Neuronal stem cell (in vitro differentiated cells): ENCODE measurements at regions not wholly inside any gene's neighbourhood (a gene's known extent, or its start where the extent isn't known, plus 50 kb on each side); places are given as distances from the start of the nearest gene placed in this dataset.

Experiments used
- DNase-seq: peaks from one replicate; pipeline ENCODE4 v3.0.0-alpha.2; 2013; ENCODE audit warnings: low spot score
- H2AFZ ChIP-seq: one replicate; pipeline ENCODE4 v1.6.1; 2013; ENCODE audit warnings: mild to moderate bottlenecking, low read length, inconsistent platforms
- H2AK5ac ChIP-seq: 2 replicates; pipeline ENCODE4 v1.6.1; 2013; ENCODE audit warnings: low read depth, mild to moderate bottlenecking, inconsistent platforms, low read length, moderate library complexity, mixed read lengths
- H2BK120ac ChIP-seq: 2 replicates; pipeline ENCODE4 v1.6.1; 2013; ENCODE audit warnings: low read depth, mild to moderate bottlenecking, inconsistent platforms, low read length, moderate library complexity, mixed read lengths
- H2BK12ac ChIP-seq: one replicate; pipeline ENCODE4 v1.6.1; 2013; ENCODE audit warnings: low read length, inconsistent platforms
- H2BK15ac ChIP-seq: 2 replicates; pipeline ENCODE4 v1.6.1; 2013; ENCODE audit warnings: mild to moderate bottlenecking, low read length, inconsistent platforms, mixed read lengths
- H2BK5ac ChIP-seq: one replicate; pipeline ENCODE4 v1.6.1; 2013; ENCODE audit warnings: inconsistent platforms, mild to moderate bottlenecking, low read length, moderate library complexity
- H3K14ac ChIP-seq: one replicate; pipeline ENCODE4 v1.6.1; 2013; ENCODE audit warnings: low read length, inconsistent platforms
- H3K18ac ChIP-seq: 2 replicates; pipeline ENCODE4 v1.6.1; 2013; ENCODE audit warnings: low read length, inconsistent platforms
- H3K23ac ChIP-seq: 2 replicates; pipeline ENCODE4 v1.6.1; 2013; ENCODE audit warnings: low read depth, mild to moderate bottlenecking, mixed read lengths, low read length, inconsistent platforms; ENCODE audit not compliant: poor library complexity
- H3K27ac ChIP-seq: replicated peaks from 3 replicates; pipeline ENCODE4 v1.5.1; 2013; ENCODE audit warnings: low read length, inconsistent platforms
- H3K27me3 ChIP-seq, 3 experiments: 2 replicates each; pipeline ENCODE4 v1.6.1; 2013; ENCODE audit warnings: low read length in 3 of 3, mild to moderate bottlenecking in 2 of 3, inconsistent platforms in 1 of 3, low read depth in 1 of 3, mixed read lengths in 1 of 3, moderate library complexity in 1 of 3; ENCODE audit not compliant: control insufficient read depth in 3 of 3, insufficient read depth in 3 of 3
- H3K36me3 ChIP-seq, 2 donors: replicated peaks in 1 of 2; 2 replicates each; pipeline ENCODE4 v1.6.1; 2013; ENCODE audit warnings: low read length in 2 of 2; ENCODE audit not compliant: control insufficient read depth in 2 of 2, insufficient read depth in 2 of 2
- H3K4ac ChIP-seq: 2 replicates; pipeline ENCODE4 v1.6.1; 2013; ENCODE audit warnings: inconsistent platforms, mild to moderate bottlenecking, low read length, moderate library complexity
- H3K4me1 ChIP-seq, 2 donors: 1 replicate in 1 of 2; 2 replicates in 1 of 2; pipeline ENCODE4 v1.6.1; 2013; ENCODE audit warnings: low read length in 2 of 2, low read depth in 1 of 2; ENCODE audit not compliant: control insufficient read depth in 2 of 2, insufficient read depth in 1 of 2
- H3K4me2 ChIP-seq: one replicate; pipeline ENCODE4 v1.6.1; 2013; ENCODE audit warnings: mild to moderate bottlenecking, low read length, inconsistent platforms; ENCODE audit not compliant: insufficient read depth, poor library complexity, severe bottlenecking
- H3K4me3 ChIP-seq, 2 donors: 2 replicates each; pipeline ENCODE4 v1.5.1; 2013; ENCODE audit warnings: low read length in 2 of 2, mild to moderate bottlenecking in 2 of 2, inconsistent platforms in 1 of 2, moderate library complexity in 1 of 2
- H3K79me1 ChIP-seq: one replicate; pipeline ENCODE4 v1.6.1; 2013; ENCODE audit warnings: low read depth, mild to moderate bottlenecking, inconsistent platforms, low read length, moderate library complexity
- H3K9ac ChIP-seq: one replicate; pipeline ENCODE4 v1.6.1; 2013; ENCODE audit warnings: mild to moderate bottlenecking, low read depth, low read length, inconsistent platforms; ENCODE audit not compliant: poor library complexity
- H3K9me3 ChIP-seq, 2 donors: replicated peaks in 1 of 2; 2 replicates each; pipeline versions ENCODE3 to v1.6.1; 2013; ENCODE audit warnings: low read length in 2 of 2, mild to moderate bottlenecking in 2 of 2, inconsistent platforms in 1 of 2, low read depth in 1 of 2, mixed read lengths in 1 of 2, moderate library complexity in 1 of 2; ENCODE audit not compliant: control insufficient read depth in 2 of 2, insufficient read depth in 1 of 2
- H4K8ac ChIP-seq: one replicate; pipeline ENCODE4 v1.6.1; 2013; ENCODE audit warnings: low read depth, mild to moderate bottlenecking, inconsistent platforms, low read length, moderate library complexity
- H4K91ac ChIP-seq: one replicate; pipeline ENCODE4 v1.6.1; 2013; ENCODE audit warnings: low read length, low read depth, mild to moderate bottlenecking, inconsistent platforms; ENCODE audit not compliant: poor library complexity
- WGBS, 2 donors: extraction: QIAGEN DNeasy Blood & Tissue Kit; methylation state at CpG; one replicate each; pipeline ENCODE4 v1.1.7; 2013; ENCODE audit warnings: missing lambda C conversion rate in 2 of 2, mixed read lengths in 1 of 2; ENCODE audit not compliant: insufficient read length in 2 of 2, insufficient replicate concordance in 1 of 2; ENCODE audit errors: extremely low coverage in 2 of 2; 5-methylcytosine and 5-hydroxymethylcytosine counted together

DNA sequence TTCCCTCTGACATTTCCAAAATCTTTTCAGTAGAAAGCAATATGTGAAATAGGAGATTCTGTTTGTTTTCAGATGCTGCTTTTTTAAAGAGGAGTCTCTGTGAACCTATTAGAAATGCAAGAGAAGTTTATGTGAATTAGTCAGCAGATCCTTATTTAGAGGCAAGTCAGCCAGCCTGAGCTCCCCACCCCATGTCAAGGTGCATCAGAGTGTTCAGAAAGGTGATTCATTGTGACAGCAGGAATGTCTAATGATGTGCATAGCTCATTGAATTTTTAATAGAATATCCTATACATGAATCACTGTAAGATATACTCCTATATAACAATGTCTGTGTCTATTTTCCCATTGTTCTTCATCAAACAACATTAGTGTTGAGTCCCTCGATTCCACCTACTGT is 1222.4 kb upstream of the USP15 start:
- H3K4me2 ChIP-seq: no peak overlapping the region
- no peak overlapping the region for H3K4ac ChIP-seq
- no peak overlapping the region for H3K23ac ChIP-seq
- no peaks in the 10 kb centered on the region for H3K4me1 ChIP-seq
- no peaks in the 10 kb centered on the region for H3K9me3 ChIP-seq
- no peak overlapping the region for H4K8ac ChIP-seq
- H3K4me3 ChIP-seq: no peak overlapping the region
- H2BK12ac ChIP-seq: no peak overlapping the region
- H3K27ac ChIP-seq: no peak overlapping the region
- no peak overlapping the region for H2AK5ac ChIP-seq
- no peaks in the 10 kb centered on the region for H3K79me1 ChIP-seq
- no peaks in the 10 kb centered on the region for H3K27me3 ChIP-seq
- no peak overlapping the region for H2BK5ac ChIP-seq
- no peak overlapping the region for H2AFZ ChIP-seq
- H4K91ac ChIP-seq: no peak overlapping the region
- WGBS, 2 donors: no CpG with 5 or more reads among the region's 1 CpG
- no peak overlapping the region for H2BK15ac ChIP-seq
- no peak overlapping the region for H3K9ac ChIP-seq
- no peak overlapping the region for H2BK120ac ChIP-seq
- no peak overlapping the region for H3K18ac ChIP-seq
- no peak overlapping the region for H3K14ac ChIP-seq
- H3K36me3 ChIP-seq: no peaks in the 10 kb centered on the region
- DNase-seq: no peak

DNA sequence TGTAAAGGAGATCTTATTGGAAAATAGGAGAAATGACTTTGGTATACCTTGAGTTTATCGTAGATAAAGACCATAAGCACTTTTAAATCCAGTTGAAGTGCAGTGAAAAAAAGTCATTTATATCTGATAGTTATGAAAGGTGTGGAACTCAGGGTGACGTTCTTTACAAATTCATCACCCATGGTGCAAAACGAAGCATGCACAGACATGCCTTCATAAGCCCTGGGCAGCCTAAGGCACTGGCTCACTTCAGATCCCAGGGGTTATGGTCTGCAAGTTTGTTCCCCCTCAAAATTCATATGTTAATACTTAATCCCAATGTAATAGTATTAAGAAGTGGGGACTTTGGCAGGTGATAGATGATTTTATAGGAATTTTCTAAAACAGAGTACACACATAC is 1216.4 kb upstream of the USP15 start:
- peak overlapping the region; percentile 22 for H2AFZ ChIP-seq
- no peak overlapping the region for H3K18ac ChIP-seq
- no peak overlapping the region for H3K4me3 ChIP-seq
- H3K9me3 ChIP-seq: no peaks in the 10 kb centered on the region
- H3K23ac ChIP-seq: no peak overlapping the region
- no peaks in the 10 kb centered on the region for H3K4me1 ChIP-seq
- no peak overlapping the region for H2AK5ac ChIP-seq
- H2BK5ac ChIP-seq: no peak overlapping the region
- H3K27ac ChIP-seq: no peak overlapping the region
- no peak overlapping the region for H2BK12ac ChIP-seq
- no peak overlapping the region for H3K9ac ChIP-seq
- WGBS, 2 donors: no CpG with 5 or more reads among the region's 3 CpGs
- H4K8ac ChIP-seq: no peak overlapping the region
- H3K36me3 ChIP-seq: no peaks in the 10 kb centered on the region
- H3K27me3 ChIP-seq: no peaks in the 10 kb centered on the region
- H2BK15ac ChIP-seq: no peak overlapping the region
- H3K4me2 ChIP-seq: no peak overlapping the region
- no peak overlapping the region for H3K4ac ChIP-seq
- no peak for DNase-seq
- H2BK120ac ChIP-seq: no peak overlapping the region
- no peak overlapping the region for H4K91ac ChIP-seq
- H3K79me1 ChIP-seq: no peaks in the 10 kb centered on the region
- no peak overlapping the region for H3K14ac ChIP-seq

DNA sequence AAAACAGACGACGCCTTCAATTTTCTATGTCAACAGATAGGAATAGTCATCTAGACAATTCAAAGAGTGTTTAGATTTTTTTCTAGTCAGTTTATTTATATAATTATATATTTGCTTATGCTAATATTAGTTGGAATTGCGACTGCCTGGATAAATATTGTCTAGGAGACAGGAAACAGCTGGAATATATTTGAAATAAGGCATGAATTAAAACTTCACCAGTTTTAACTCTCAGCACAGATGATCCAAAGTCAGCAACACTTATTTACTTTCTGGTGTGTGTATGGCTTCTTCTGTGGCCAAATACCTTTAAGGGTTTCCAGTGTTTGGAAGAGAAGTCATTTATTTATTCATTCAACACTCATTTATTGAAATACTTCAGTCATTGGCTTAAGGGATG is 1215.4 kb upstream of the USP15 start:
- no CpG with 5 or more reads among the region's 3 CpGs for WGBS, 2 donors

DNA sequence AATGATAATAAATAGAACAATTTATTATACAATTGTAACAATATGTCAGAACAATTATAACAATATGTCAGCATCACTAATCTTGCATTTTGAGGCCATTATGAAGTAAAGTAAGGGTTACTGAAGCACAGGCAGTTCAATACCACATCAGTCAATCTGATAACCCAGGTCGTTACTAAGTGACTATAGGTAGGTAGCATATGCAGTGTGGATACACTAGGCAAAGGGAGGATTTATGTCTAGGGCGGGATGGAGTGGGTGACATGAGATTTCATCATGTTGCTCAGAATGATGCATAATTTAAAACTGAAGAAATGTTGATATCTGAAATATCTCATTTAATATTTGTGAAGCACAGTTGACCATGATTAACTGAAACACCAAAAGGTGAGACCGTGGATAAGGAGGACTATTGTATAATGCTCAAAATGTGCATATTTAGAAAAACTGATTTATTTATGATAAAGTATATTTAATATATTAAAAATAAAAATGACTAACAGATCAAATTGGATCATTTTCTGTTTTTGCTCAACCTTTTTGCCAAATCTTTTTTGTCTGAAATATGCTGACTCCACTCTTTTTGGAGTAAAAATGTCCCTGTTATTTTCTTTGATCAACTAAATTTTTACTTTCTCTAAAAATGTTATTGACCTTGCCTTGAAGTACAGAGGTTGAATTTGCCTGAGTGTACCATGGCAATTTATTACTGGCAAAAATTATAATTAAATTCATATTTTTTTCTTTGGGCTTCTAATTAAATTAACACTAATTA is 1189.4 kb upstream of the USP15 start:
- Histone ChIP-seq H3K23ac (no peak overlapping the region), H3K27ac (no peak overlapping the region), H2BK5ac (no peak overlapping the region), H2AFZ (no peak overlapping the region), H3K18ac (no peak overlapping the region), H3K4me1 (no peaks in the 10 kb centered on the region), H3K9ac (no peak overlapping the region), H4K8ac (no peak overlapping the region), H3K4ac (no peak overlapping the region), H3K9me3 (no peaks in the 10 kb centered on the region), H3K14ac (no peak overlapping the region), H2BK15ac (no peak overlapping the region), H3K4me2 (no peak overlapping the region), H3K79me1 (no peaks in the 10 kb centered on the region), H2AK5ac (no peak overlapping the region), H3K27me3 (no peaks in the 10 kb centered on the region), H4K91ac (no peak overlapping the region), H3K36me3 (no peaks in the 10 kb centered on the region), H3K4me3 (no peak overlapping the region), H2BK120ac (no peak overlapping the region), H2BK12ac (no peak overlapping the region)
- WGBS, 2 donors: no CpG with 5 or more reads among the region's 3 CpGs
- DNase-seq: no peak

More for the DNA sequence above, 1215.4 kb upstream of the USP15 start:
- H4K8ac ChIP-seq: no peak overlapping the region
- H3K27me3 ChIP-seq: no peaks in the 10 kb centered on the region
- H3K14ac ChIP-seq: no peak overlapping the region
- no peak overlapping the region for H3K4me2 ChIP-seq
- no peak overlapping the region for H3K18ac ChIP-seq
- DNase-seq: no peak
- no peak overlapping the region for H2BK15ac ChIP-seq
- H2BK120ac ChIP-seq: no peak overlapping the region
- no peak overlapping the region for H3K9ac ChIP-seq
- no peaks in the 10 kb centered on the region for H3K9me3 ChIP-seq
- H3K27ac ChIP-seq: no peak overlapping the region
- H4K91ac ChIP-seq: no peak overlapping the region
- H3K79me1 ChIP-seq: no peaks in the 10 kb centered on the region
- H2AFZ ChIP-seq: no peak overlapping the region
- H3K23ac ChIP-seq: no peak overlapping the region
- H3K36me3 ChIP-seq: no peaks in the 10 kb centered on the region
- no peak overlapping the region for H3K4ac ChIP-seq
- no peak overlapping the region for H2AK5ac ChIP-seq
- H3K4me3 ChIP-seq: no peak overlapping the region
- H2BK5ac ChIP-seq: no peak overlapping the region
- H3K4me1 ChIP-seq: no peaks in the 10 kb centered on the region
- no peak overlapping the region for H2BK12ac ChIP-seq
